Retinal pigment epithelial cell (primary cell): ENCODE measurements at regions not wholly inside any gene's neighbourhood (a gene's known extent, or its start where the extent isn't known, plus 50 kb on each side); places are given as distances from the start of the nearest gene placed in this dataset.
A peak's percentile ranks its signal among the peaks of the same experiment; 100 is the strongest.

ENCODE experiments used
- DNase-seq: peaks from one replicate; pipeline ENCODE4 v3.0.0-alpha.2; 2010; ENCODE audit warnings: low read depth
- H3K4me3 ChIP-seq: 2 replicates; pipeline ENCODE4 v1.5.1; 2011; ENCODE audit warnings: mild to moderate bottlenecking, low read length, control low read depth, moderate library complexity
- CTCF ChIP-seq: conservative IDR thresholded peaks from 2 replicates; pipeline ENCODE4 v1.5.1; 2011; ENCODE audit warnings: low read depth, low read length, control low read depth, inconsistent platforms

GRCh38 chr3:189508784-189509501 lies 122.2 kb upstream of the TP63 start:
- no peak for TF ChIP-seq CTCF
- H3K4me3 ChIP-seq = no peak overlapping the region
- no peak for DNase-seq

GRCh38 chr3:189512039-189512438 lies 119.2 kb upstream of the TP63 start:
- no peak overlapping the region for H3K4me3 ChIP-seq

DNA sequence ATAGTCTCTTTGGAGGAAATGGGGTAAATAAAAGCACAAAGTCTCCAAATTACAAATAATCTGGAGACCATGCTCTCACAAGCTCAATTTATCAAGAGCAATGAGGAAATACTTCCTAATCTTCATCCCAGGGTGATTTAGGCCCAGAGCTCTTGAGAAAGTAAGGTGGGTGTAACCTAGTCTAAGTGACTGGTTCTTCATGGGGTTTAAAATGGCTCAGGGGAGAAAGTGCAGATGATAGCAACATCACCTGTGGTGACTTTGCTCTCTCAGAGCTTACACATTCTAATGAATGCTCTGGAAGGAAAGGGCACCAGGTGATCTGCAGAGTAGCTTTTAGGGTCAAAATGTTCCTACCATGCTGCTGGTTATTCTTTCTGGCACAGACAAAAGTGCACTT lies 118.4 kb upstream of the TP63 start:
- no peak for TF ChIP-seq CTCF
- no peak overlapping the region for H3K4me3 ChIP-seq
- DNase-seq = no peak

More at GRCh38 chr3:189512039-189512438, 119.2 kb upstream of the TP63 start:
- peak; percentile 34 for DNase-seq
- no peak for TF ChIP-seq CTCF

GRCh38 chr3:189513281-189514117 lies 117.7 kb upstream of the TP63 start:
- DNase-seq = no peak
- TF ChIP-seq CTCF = no peak
- H3K4me3 ChIP-seq = no peak overlapping the region

DNA sequence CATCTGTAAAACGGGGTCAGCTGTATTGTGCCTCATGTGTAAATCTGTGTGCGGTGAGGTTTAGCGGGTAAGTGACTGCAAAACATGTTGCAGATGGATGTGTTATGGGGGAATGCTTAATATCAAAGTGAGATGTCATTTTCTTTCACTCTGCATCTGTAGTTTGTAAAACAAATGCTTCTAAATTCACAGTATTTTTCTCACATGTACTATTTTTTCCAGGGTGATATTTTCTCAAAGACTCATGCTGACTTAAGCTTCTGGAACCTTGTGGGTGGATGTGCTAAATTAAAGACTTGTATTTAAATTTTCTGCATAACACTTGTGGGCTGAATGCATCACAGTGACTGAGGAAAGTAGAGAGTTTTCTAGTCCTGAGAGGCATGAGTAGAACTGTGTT lies 115.2 kb upstream of the TP63 start:
- H3K4me3 ChIP-seq = no peak overlapping the region
- TF ChIP-seq CTCF = no peak
- no peak for DNase-seq

DNA sequence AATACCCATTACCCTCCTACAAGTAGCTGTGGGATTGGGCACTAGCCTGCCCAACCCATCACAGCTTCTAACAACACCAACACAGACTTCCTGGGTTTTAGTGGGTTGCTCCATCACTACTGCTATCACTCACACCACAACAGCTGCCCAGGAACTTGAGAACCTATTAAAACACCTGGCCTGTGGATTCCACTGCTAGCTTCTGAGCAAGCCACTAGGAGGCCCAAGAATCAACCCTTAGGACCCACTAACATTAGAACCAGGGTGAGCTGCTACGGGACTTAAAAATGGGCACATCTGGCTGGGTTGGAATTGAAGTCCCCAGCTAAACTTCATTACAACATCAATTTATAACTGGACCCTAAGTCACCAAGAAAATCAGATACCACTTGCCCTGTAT lies 113.2 kb upstream of the TP63 start:
- no peak overlapping the region for H3K4me3 ChIP-seq
- TF ChIP-seq CTCF = no peak
- no peak for DNase-seq
